Liver (tissue), 3 donors: ENCODE measurements at regions not wholly inside any gene's neighbourhood (a gene's known extent, or its start where the extent isn't known, plus 50 kb on each side); places are given as distances from the start of the nearest gene placed in this dataset.

Experiments used
- FOXA1 ChIP-seq: IDR thresholded peaks from 2 replicates; pipeline ENCODE4 v1.6.1; 2016; ENCODE audit warnings: antibody characterized with exemption
- HNF4G ChIP-seq: IDR thresholded peaks from 2 replicates; pipeline ENCODE4 v1.6.1; 2016; ENCODE audit warnings: antibody characterized with exemption
- MAX ChIP-seq: IDR thresholded peaks from 2 replicates; pipeline ENCODE4 v1.6.1; 2016; ENCODE audit warnings: antibody characterized with exemption
- RAD21 ChIP-seq, 2 donors: IDR thresholded peaks; 2 replicates each; pipeline ENCODE4 v1.6.1; 2016; ENCODE audit warnings: antibody characterized with exemption in 2 of 2, mild to moderate bottlenecking in 2 of 2
- REST ChIP-seq: IDR thresholded peaks from 2 replicates; pipeline ENCODE4 v1.6.1; 2016; ENCODE audit warnings: antibody characterized with exemption, mild to moderate bottlenecking
- YY1 ChIP-seq: IDR thresholded peaks from 2 replicates; pipeline ENCODE4 v1.6.1; 2016; ENCODE audit warnings: antibody characterized with exemption, mild to moderate bottlenecking
- ZBTB33 ChIP-seq: IDR thresholded peaks from 2 replicates; pipeline ENCODE4 v1.6.1; 2016; ENCODE audit warnings: antibody characterized with exemption
- TF ChIP-seq, protein P1 (sequence below): fragments of 150-350 bp; IDR thresholded peaks from 2 replicates; pipeline ENCODE4 v1.5.1; 2017; ENCODE audit warnings: improper control_type of control experiment, low read depth, low read length; ENCODE audit not compliant: missing input control
- donor health status: healthy.
- donor health status: healthy.

- TF ChIP-seq, protein P1, sequence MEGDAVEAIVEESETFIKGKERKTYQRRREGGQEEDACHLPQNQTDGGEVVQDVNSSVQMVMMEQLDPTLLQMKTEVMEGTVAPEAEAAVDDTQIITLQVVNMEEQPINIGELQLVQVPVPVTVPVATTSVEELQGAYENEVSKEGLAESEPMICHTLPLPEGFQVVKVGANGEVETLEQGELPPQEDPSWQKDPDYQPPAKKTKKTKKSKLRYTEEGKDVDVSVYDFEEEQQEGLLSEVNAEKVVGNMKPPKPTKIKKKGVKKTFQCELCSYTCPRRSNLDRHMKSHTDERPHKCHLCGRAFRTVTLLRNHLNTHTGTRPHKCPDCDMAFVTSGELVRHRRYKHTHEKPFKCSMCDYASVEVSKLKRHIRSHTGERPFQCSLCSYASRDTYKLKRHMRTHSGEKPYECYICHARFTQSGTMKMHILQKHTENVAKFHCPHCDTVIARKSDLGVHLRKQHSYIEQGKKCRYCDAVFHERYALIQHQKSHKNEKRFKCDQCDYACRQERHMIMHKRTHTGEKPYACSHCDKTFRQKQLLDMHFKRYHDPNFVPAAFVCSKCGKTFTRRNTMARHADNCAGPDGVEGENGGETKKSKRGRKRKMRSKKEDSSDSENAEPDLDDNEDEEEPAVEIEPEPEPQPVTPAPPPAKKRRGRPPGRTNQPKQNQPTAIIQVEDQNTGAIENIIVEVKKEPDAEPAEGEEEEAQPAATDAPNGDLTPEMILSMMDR, result no peak
- no peak for TF ChIP-seq ZBTB33
- no peak for TF ChIP-seq FOXA1
- no peak for TF ChIP-seq HNF4G
- no peak for TF ChIP-seq YY1
- TF ChIP-seq REST, result no peak
- TF ChIP-seq RAD21 (IDR thresholded peaks at IDR 0.05), result no peak
- TF ChIP-seq MAX, result no peak
Measured at GRCh38 chr2:9681427-9681817, 50.6 kb upstream of the YWHAQ start.
